ENCODE measurements at regions not wholly inside any gene's neighbourhood (a gene's known extent, or its start where the extent isn't known, plus 50 kb on each side); places are given as distances from the start of the nearest gene placed in this dataset.
"Not testable (repeated sequence)": the region's sequence is repeated elsewhere in the genome, so short reads cannot be mapped to it uniquely, and the experiment has no call there.

- TF ChIP-seq CTCF (conservative IDR thresholded peaks at IDR 0.05) (no peak), ZFX (IDR thresholded peaks at IDR 0.05) (no peak)
- H3K27ac ChIP-seq, result no peak overlapping the region
Measured at GRCh38 chr6:167235421-167236238, 55.5 kb upstream of the UNC93A start.

GRCh38 chr6:167236239-167236571 is 54.9 kb upstream of the UNC93A start:
- TF ChIP-seq ZFX (IDR thresholded peaks at IDR 0.05), result no peak
- no peak for TF ChIP-seq CTCF (conservative IDR thresholded peaks at IDR 0.05)
- no peak overlapping the region for H3K27ac ChIP-seq

GRCh38 chr6:167237438-167238145 is 53.5 kb upstream of the UNC93A start:
- TF ChIP-seq ZFX (IDR thresholded peaks at IDR 0.05), result no peak
- no peak for TF ChIP-seq CTCF (conservative IDR thresholded peaks at IDR 0.05)
- H3K27ac ChIP-seq, result no peak overlapping the region

GRCh38 chr6:167238146-167238693 is 52.9 kb upstream of the UNC93A start:
- TF ChIP-seq ZFX (IDR thresholded peaks at IDR 0.05) (no peak), CTCF (conservative IDR thresholded peaks at IDR 0.05) (no peak)
- no peak overlapping the region for H3K27ac ChIP-seq

- H3K27ac ChIP-seq, result no peak overlapping the region
- no peak for TF ChIP-seq ZFX (IDR thresholded peaks at IDR 0.05)
- TF ChIP-seq CTCF (conservative IDR thresholded peaks at IDR 0.05), result no peak
Measured at GRCh38 chr6:167238694-167239467, 52.2 kb upstream of the UNC93A start.

GRCh38 chr6:167239470-167239869 is 51.6 kb upstream of the UNC93A start:
- not testable (repeated sequence) for H3K27ac ChIP-seq

- TF ChIP-seq ZFX (IDR thresholded peaks at IDR 0.05) (no peak), CTCF (conservative IDR thresholded peaks at IDR 0.05) (no peak)
- H3K27ac ChIP-seq, result no peak overlapping the region
Measured at GRCh38 chr6:167240034-167240541, 51.0 kb upstream of the UNC93A start.

Measured in C4-2B (cell line).